Activated naive CD8-positive, alpha-beta T cell (primary cell): ENCODE measurements at regions not wholly inside any gene's neighbourhood (a gene's known extent, or its start where the extent isn't known, plus 50 kb on each side); places are given as distances from the start of the nearest gene placed in this dataset.

ENCODE experiments used
- H3K27ac Mint-ChIP-seq: one replicate; pipeline ENCODE4 v1.8.0; 2021; ENCODE audit warnings: mixed read lengths
- H3K27me3 Mint-ChIP-seq: one replicate; pipeline ENCODE4 v1.8.0; 2021; ENCODE audit warnings: mixed read lengths
- H3K36me3 Mint-ChIP-seq: one replicate; pipeline ENCODE4 v1.8.0; 2021; ENCODE audit warnings: mixed read lengths
- H3K4me1 Mint-ChIP-seq: one replicate; pipeline ENCODE4 v1.8.0; 2021; ENCODE audit warnings: low read depth, mixed read lengths
- H3K4me3 Mint-ChIP-seq: one replicate; pipeline ENCODE4 v1.8.0; 2021; ENCODE audit warnings: mild to moderate bottlenecking, mixed read lengths
- H3K9me3 Mint-ChIP-seq: one replicate; pipeline ENCODE4 v1.8.0; 2021; ENCODE audit warnings: low read depth, mixed read lengths

DNA sequence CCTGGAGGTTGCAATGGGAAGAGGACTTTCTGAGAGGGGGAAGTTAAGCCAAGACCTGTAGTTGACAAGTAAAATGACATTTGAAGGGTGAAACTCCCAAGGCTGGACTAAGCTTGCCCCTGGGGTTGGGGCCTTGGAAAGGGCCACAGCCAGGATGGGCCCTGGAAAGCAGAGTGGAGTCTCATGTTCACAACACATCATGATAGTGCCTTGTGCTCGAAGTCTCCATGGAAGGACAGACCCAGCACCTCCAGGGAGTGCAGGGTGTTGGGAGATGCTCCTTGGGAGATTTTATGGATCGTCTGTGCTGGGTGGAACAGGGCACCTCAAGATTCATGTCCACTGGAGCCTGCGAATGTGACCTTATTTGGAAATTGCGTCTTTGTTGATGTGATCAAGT is 55.6 kb upstream of the ACTRT2 start:
- Mint-ChIP-seq H3K4me3 (no peak overlapping the region), H3K36me3 (no peaks in the 10 kb centered on the region), H3K27me3 (peaks cover 2% of the 10 kb centered on the region), H3K9me3 (no peaks in the 10 kb centered on the region), H3K4me1 (no peaks in the 10 kb centered on the region), H3K27ac (no peak overlapping the region)

DNA sequence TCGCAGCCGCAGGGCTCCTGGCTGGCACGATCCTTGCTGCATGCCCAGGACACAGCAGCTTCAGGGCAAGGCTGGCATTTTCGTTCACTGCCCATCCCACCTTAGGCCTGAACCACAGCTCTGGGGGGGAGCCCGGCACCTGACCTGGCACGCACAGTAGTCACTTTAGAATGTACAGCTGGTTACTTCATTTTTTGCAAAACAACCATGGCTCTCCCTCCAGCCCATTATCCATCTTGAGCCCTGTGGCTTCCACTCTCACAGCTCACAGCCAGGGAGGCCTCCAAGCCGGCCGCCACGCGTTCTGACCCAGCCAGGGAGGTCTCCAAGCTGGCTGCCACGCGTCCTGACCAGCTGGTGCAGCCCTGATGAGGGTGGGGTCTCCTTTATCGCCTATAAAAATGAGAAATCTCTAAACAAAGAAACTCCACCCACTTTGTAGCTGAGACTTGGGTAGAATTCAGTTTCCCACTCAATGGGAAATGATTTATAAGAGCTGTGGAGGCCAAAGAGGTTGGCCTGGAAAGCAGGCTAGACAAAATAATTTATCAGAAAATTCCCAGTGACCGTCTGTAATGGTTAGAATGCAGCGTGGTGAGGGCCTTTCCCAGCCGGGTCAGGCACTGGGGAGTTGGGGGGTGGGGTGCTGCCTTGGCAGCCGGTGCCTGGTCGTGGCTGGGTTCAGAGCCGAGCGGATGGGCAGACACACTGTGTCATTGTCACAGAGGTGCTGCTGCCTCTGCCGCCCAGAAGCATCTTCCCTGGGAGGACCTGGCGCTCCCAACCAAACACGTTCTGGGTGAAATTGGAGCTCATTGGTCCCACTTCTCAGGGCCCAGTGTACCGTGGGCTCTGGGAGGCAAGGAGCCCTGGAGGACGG is 54.6 kb upstream of the ACTRT2 start:
- H3K4me3 Mint-ChIP-seq: no peak overlapping the region
- no peaks in the 10 kb centered on the region for H3K9me3 Mint-ChIP-seq
- H3K36me3 Mint-ChIP-seq: no peaks in the 10 kb centered on the region
- H3K4me1 Mint-ChIP-seq: no peaks in the 10 kb centered on the region
- peaks cover 2% of the 10 kb centered on the region for H3K27me3 Mint-ChIP-seq
- H3K27ac Mint-ChIP-seq: no peak overlapping the region

DNA sequence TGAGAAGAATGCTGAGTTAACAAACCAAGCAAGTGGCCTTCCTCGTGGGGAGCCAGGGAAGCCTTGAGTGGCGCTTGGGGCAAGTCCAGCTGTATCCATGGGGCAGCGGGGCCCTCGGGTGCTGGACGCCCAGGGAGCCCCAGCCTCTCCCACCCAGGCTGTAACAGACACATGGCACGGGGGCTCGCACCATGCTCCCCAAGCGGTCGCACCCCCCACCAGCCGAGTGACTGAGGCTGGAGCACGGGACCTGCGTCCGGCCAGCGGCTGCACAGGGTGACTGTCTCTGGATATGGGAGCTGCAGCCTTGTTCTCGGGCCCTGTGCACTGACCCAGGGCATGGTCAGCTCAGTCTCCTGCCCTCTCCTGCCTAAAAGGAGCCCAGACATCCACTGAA is 53.9 kb upstream of the ACTRT2 start:
- Mint-ChIP-seq H3K27me3 (peaks cover 2% of the 10 kb centered on the region), H3K36me3 (no peaks in the 10 kb centered on the region), H3K9me3 (no peaks in the 10 kb centered on the region), H3K4me1 (no peaks in the 10 kb centered on the region), H3K4me3 (no peak overlapping the region), H3K27ac (no peak overlapping the region)

DNA sequence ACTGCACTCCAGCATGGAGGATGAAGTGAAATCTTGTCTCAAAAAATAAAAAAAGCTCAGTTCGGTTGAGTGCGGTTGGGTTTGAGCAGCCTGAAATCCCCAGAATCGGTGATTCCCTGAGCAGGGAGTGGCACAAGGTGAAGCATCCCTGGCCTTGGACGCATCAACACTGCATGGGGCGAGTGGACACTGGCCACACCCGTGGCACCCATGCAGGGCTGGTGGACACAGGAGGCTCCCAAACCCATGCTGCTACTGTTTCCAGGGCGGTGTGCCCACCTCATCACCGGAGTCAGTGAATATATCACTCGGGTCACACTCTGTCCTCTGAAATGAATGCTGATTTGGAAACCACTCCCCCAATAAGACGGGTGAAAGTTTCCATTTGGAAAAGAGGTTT is 53.4 kb upstream of the ACTRT2 start:
- Mint-ChIP-seq H3K27me3 (peaks cover 2% of the 10 kb centered on the region), H3K36me3 (no peaks in the 10 kb centered on the region), H3K4me1 (peaks cover 2% of the 10 kb centered on the region), H3K9me3 (no peaks in the 10 kb centered on the region), H3K4me3 (no peak overlapping the region), H3K27ac (no peak overlapping the region)

DNA sequence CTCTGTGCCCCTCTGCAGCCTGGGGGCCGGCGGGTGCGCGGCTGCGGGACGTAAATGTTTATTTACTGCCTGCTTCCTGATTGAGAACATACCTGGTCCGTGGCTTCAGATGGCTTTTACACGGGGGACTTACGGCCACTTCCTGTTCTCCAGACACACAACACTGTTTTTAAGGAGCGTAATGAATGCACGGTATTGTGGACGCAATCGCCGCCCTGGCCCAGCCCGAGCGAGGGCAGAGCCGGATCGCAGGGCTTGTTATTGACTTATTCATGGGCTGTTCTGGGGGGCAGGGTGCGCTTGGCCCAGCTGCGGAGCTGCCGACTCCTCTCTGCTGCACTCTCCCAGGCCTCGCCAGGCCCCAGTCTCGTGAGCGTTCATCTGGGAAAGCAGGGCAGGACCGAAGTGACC is 52.8 kb upstream of the ACTRT2 start:
- H3K27ac Mint-ChIP-seq: no peak overlapping the region
- no peaks in the 10 kb centered on the region for H3K9me3 Mint-ChIP-seq
- peaks cover 6% of the 10 kb centered on the region for H3K4me1 Mint-ChIP-seq
- no peaks in the 10 kb centered on the region for H3K36me3 Mint-ChIP-seq
- no peak overlapping the region for H3K4me3 Mint-ChIP-seq
- H3K27me3 Mint-ChIP-seq: peaks cover 2% of the 10 kb centered on the region

DNA sequence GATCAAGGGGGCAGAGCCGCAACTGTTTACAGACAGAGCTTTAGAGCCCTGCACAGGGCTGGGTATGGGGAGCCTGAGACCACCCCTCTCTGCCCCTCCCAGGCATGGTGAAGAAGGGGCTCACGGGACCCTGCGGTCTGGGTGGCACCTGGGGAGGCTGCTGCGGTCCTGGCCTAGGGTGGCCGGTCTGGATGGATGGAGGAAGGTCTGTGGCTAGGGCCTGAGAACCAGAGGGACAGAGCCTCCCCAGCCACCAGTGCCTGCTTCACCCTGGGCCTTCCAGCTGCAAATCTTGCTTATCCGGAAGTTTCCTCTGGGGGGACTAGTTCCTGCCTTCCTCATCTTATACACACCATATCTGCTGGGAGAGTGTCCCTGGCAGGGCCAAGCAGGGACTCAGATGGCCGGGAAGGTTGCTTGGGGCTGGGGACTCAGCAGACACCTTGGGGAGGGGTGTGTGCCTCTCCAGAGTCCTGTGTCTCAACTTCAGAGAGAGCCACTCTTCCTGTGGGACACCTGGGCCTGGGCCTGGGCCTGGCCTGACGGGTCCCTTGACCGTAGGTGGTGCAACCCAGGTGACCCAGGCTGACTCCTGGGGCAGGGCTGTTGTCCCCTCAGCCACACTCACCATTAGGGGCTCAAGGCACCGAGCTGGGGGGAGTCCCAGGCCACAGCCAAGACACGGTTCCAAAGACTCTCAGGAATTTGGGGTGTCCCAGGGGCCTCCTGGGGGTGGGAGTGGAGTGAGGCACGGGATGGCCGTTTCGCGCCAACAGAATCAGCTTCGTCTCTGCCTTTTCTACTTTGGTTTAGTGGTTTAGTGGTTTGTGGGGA is 52.0 kb upstream of the ACTRT2 start:
- H3K9me3 Mint-ChIP-seq: no peaks in the 10 kb centered on the region
- H3K4me3 Mint-ChIP-seq: no peak overlapping the region
- H3K27ac Mint-ChIP-seq: no peak overlapping the region
- peaks cover 2% of the 10 kb centered on the region for H3K27me3 Mint-ChIP-seq
- no peaks in the 10 kb centered on the region for H3K36me3 Mint-ChIP-seq
- peaks cover 10% of the 10 kb centered on the region for H3K4me1 Mint-ChIP-seq

DNA sequence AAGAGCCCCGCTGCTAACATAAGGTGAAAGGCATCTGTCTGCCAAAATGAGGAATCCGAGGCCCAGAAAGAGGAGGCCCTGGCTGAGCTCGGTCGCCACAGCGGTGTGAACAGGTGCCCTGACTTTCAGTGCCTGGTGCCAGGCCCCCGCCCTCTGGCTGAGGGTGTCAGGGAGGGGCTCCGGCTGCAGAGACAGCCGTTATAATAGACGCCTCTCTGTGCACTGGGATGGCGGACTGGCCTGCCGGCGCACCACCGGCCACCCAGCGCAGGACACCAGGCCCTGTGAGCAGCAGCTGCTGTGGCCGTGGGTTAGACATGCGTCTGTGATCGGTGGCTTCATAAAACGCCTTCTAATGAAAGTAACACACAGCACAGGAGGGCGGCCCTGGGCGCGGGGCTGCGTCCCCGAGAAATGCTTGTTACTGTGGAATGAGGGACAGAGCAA is 51.4 kb upstream of the ACTRT2 start:
- Mint-ChIP-seq H3K4me1 (peaks cover 10% of the 10 kb centered on the region), H3K9me3 (no peaks in the 10 kb centered on the region), H3K27me3 (peaks cover 2% of the 10 kb centered on the region), H3K36me3 (no peaks in the 10 kb centered on the region), H3K27ac (no peak overlapping the region), H3K4me3 (no peak overlapping the region)

DNA sequence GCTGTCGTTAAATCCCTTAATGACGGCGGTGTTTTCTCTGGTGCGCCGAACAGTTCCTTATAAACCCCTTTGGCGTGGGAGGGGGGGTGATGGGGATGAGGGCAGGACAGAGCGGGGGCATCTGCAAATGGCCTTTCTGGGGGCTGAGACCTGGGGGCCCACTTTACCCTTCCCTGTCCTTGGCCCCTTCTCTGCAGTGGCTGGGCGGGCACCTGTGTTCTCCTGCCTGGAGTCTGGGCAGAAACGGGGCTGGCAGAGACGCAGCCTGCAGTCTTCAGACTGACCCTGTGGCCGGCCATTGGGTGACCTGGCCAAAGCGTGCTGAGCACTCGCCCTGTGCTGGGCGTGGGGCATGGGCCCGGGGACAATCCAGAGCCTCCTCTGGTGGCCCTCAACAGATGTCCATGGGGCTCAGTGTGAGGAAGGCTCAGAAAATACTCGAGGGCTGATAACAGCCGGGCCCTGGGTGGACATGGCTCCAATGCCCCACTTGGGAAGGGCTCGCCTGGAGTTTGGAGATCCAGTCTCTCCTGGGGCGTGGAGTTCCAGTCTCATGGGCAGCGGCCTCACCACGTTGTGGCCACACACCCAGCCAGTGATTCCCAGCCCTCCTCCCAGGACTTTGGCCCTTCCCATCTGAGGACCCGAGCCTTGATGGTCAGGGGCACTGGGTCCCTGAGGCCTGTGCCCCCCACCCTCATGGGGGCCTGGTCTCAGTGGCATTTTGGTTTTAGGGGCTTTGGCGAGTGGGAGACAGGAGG is 50.8 kb upstream of the ACTRT2 start:
- peaks cover 10% of the 10 kb centered on the region for H3K4me1 Mint-ChIP-seq
- H3K4me3 Mint-ChIP-seq: no peak overlapping the region
- peaks cover 2% of the 10 kb centered on the region for H3K27me3 Mint-ChIP-seq
- no peak overlapping the region for H3K27ac Mint-ChIP-seq
- H3K9me3 Mint-ChIP-seq: no peaks in the 10 kb centered on the region
- no peaks in the 10 kb centered on the region for H3K36me3 Mint-ChIP-seq

DNA sequence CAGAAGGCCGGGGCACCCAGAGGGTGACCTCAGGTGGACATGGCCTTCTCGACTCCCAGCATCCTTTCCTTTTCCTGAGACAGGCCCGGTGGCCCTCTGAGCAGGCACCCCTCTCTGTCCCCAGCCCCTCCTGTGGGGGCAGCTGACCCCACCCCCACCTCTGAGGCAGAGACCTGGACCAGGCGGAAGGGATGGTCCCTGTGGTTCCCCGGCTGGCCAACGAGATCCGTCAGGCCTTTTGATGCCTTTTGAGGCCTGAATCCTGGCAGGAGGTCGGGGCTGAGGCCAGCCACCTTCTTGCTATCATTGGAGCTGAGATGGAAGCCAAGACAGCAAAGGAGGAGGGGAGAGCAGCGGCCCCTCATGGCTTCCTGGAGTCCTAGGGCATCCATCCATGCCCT is 50.2 kb upstream of the ACTRT2 start:
- Mint-ChIP-seq H3K27me3 (peaks cover 2% of the 10 kb centered on the region), H3K36me3 (no peaks in the 10 kb centered on the region), H3K9me3 (no peaks in the 10 kb centered on the region), H3K4me3 (no peak overlapping the region), H3K27ac (no peak overlapping the region), H3K4me1 (peaks cover 10% of the 10 kb centered on the region)
